ENCODE measurements at regions not wholly inside any gene's neighbourhood (a gene's known extent, or its start where the extent isn't known, plus 50 kb on each side); places are given as distances from the start of the nearest gene placed in this dataset.
"Not testable (repeated sequence)": the region's sequence is repeated elsewhere in the genome, so short reads cannot be mapped to it uniquely, and the experiment has no call there.

DNA sequence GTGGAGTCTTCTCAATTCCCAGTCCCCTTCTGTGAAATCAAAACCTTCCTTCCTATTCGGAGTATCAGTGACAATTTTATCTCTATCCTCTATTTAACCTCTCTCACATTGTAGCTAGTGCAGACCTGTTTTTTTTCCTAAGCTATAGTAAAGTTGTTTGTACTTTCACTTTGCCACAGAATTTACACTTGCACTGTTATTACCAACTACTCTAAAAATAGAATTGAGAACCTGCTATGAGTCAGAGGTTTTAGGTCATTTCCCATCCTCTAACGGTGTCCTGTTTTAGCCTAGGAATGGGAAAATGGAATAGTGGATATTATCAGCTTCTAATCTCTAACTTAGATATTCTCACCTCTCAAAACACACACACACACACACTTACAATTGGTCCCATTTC, 862.7 kb downstream of the NCAM2 start:
- no peak for DNase-seq

DNA sequence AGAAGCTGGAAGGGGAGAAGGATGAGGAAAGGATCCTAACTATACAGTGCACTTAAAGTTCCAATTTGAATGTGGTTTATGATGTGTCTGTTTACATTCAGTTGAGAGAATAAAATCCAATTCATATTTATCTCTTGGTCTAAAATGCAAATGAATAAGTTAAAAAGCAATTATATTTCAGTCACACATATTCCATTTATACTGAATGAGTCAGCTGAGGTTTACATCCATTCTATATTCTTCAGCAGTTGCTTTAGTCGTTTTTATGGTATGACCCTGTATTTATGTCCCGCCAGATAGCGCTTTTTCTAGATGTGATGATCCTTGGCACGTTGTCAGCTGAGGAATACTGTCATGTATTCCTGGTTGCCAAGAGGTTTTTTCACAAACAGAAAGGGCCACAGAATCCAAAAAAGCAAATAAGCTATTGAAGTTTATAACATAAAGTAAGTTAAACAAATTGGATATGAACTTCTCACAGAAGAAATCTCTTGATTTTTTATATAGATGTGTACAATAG, 866.2 kb downstream of the NCAM2 start:
- DNase-seq: no peak

DNA sequence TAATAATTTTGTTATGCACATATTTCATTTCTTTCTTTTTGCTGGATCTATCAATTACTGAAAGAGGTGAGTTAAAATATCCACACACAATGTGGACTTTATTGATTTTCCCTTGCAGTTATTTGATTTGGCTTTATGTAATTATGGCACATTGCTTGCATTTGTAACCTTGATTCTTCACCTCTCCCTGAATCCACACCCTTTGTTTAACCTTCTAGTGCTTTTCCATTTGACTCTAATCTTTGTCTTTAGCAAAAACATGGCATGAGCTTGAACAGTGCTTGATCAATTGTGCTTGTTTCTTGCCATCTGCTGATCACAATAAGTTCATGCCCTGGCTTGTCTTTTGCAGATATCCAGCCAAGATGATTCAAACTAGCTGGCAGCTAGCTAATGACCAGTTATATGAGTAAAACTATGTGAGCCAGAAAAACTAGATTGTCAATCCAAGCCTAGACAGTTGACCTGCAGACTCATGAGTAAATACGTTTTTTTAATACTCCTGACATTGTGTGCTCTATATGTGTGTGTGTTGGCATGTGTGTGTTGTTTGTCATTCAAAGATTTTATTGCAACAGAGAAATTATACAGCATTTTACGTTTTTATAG, 899.2 kb downstream of the NCAM2 start:
- no peak for DNase-seq

DNA sequence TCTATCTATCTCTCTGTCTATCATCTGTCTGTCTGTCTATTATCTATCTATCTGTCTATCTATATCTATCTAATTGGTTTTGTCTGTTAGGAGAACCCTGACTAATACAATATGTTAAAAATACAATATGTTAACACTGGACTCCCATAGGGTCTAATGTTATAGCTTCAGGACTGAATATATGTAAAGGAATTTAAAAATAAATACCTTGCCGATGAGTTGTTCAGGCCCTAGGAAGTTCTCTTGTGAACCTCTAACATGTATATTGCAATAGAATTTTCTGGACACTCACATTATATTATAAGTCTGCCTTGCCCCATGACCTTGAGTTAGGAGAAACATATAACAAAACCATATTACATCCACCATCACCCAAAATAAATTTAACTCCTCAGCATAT, 900.6 kb downstream of the NCAM2 start:
- no peak for DNase-seq

DNA sequence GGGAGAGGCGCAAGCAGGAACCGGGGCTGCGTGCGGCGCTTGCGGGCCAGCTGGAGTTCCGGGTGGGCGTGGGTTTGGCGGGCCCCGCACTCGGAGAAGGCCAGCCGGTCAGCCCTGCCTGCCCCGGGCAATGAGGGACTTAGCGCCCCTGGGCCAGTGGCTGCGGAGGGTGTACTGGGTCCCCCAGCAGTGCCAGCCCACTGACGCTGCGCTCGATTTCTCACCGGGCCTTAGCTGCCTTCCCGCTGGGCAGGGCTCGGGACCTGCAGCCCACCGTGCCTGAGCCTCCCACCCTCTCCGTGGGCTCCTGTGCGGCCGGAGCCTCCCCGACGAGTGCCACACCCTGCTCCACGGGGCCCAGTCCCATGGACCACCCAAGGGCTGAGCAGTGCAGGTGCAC, 904.2 kb downstream of the NCAM2 start:
- not testable (repeated sequence) for DNase-seq

DNA sequence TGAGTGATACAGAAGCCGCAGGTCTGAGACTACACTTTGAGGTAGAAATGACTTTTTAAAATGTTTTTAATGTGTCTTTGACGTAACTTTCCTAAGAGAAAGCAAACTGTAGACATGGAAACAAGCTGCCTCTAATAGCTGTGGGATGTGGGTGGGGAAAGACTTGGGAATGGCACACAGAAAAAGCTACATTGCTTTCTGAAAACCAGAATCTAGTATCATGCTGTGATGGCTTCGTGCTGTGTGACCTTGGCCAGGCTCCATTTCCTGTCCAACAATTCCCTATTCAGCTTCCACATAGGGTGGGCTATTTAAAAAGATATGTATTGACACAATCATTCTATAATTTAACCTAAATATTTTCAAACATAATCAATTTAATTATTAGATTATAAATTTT, 909.1 kb downstream of the NCAM2 start:
- DNase-seq: no peak

DNA sequence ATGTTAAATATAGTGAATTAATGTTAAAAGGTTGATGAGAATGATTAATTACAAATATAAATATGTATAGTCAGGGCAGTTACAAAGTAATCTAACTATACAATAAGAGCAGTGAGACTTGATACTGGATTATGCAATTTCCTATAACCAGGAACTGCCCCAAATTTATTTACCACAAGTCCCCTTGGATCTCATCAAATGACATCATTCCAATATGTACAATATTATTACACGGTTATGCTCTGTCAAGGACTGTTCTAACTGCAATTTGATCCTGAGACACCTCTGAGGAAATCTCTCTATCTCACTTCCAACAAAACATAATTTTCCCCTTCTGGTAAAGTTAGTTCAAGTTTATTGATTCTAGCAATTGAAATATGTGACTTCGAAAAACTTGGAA, 917.6 kb downstream of the NCAM2 start:
- DNase-seq: no peak

DNA sequence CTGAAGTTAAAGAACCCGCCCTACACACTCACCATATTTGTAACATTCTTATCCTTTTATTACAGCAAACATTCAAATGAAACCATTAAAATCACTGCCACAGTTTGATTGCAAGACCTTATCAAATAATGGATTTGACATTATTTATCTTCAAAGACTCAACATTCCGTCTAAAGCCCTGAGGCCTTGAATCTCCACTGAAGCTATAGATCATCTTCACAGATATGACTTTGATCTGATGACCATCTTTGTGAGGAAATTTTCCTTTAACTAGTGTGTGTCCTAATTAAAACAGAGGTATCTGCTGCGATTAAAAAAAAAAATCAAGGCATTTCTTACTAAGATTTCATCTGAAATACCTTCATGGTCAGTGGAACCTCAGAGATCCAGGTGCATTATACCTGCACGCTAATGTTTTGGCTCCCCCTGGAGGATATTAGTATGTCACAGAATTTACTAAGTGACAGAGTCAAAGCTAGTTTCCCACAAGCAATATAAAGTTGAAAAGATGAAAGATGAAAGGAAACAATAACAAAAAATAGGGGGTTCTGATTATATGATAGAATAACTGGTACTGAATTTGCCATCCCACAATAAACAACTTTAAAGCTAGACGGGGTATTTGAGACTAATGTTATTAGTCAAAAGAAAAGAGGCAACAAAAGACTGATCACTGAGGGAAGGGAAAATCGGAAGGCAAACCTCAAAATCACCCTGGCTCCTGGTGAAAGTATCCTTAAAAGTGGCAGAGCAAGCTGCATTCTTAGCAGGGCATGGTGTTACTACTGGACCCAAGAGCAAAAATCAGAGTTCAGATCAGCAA, 923.4 kb downstream of the NCAM2 start:
- no peak for DNase-seq

DNA sequence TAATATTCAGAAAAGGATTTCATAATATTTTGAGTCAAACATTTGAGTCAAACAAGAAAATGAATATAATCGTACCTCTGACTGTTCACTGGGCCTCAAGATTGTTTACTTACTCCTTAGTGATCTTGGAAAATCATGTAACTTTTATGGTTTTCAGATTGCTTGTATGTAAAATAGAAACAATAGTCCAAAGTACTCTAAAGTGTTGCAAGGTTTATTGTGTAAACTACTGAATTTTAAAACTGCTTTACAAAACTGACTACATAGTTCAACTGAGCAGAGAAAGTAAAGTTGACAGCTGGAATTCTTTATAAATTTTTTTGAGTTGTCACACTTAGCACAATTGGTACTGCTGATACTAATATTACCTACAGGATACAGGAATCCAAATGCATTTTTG, 931.0 kb downstream of the NCAM2 start:
- DNase-seq: no peak

DNA sequence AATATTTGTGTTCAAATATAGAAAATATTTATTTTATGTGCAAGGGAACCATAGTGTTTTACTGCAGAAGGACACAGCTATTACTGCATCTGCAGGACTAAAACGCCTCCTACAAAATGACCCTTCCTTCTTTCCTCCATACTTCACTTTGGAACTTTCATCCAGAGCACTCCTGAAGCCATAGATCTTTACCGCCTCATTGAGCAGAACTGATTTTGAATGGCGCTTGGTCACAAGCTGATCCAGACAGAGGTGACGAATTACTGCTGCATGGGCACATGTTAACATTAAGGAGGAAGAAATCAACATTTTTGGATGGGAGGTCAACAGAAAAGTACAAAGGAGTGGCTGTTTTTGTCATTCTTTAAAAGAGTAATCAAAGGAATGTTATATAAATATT, 931.6 kb downstream of the NCAM2 start:
- DNase-seq: no peak

DNA sequence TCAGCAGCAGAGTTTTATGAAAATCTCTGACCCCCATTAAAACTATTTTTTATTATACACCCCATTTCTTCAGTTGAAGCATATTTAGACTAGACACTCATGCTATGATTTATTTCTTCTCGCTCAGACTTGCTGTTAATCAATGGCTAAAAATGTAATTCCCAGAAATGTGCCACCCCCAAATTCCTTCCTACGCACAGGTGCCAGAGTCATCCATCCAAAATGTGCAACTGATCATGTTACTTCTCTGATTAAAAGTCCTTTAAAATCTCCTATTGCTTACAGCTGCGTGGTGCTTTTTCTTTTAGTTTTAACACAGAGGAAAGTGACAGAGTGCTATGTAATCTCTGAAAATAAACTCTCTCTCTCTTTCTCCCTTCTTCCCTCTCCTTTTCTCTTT, 954.4 kb downstream of the NCAM2 start:
- DNase-seq: no peak

DNA sequence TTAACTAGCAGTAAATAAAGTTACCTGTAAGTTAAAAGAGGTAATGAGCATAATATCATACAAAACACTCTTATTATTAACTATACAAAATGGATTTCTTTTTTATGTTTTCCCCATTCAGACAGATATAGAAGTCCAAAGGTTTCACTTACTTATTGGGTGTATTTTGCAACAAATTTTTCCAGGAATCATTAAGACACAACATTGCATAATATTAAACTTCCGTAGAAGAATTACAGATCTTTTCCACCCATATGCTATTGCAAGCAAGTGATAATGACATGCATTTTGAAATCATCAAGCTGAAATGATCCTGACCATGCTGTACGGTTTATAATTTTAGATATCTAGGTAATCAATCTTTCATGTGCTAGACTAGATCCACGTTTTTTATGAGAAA, 957.0 kb downstream of the NCAM2 start:
- no peak for DNase-seq

DNA sequence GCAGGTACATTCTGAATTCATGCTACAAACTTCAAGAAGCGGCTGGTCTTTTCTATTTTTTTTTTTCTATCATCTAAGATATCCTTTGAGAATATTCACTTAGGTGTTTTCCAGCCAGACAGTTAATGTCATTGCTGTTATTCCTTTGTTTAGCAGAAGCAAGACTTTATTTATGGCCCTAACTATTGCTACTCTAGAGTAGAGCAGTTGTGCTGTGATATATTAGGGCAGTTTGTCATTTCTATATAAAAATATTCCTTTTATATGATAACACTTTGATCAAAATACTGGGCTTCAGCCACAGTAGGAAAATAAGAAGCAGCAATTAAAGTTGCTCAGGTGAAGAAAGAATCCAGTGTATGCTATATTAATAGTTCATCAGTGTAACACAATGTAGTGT, 959.3 kb downstream of the NCAM2 start:
- DNase-seq: no peak

DNA sequence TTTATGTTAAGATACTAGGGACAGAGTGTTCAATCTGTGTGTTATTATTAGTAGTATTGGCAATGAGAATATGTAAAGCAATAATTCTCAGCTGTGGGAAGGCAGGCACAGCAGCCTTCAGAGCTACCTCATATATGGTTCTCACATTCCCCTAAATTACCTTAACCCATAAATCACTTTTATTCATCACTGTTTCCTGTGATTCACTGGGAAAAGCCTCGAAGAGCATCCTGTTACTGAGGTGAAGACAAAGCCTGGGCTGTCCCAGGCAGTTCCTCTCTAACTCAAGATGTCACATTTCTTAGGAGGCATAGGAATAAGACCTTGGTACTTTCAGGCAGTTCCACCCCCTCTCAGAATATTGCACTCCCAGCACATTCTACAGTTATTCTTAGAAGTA, 965.7 kb downstream of the NCAM2 start:
- no peak for DNase-seq

DNA sequence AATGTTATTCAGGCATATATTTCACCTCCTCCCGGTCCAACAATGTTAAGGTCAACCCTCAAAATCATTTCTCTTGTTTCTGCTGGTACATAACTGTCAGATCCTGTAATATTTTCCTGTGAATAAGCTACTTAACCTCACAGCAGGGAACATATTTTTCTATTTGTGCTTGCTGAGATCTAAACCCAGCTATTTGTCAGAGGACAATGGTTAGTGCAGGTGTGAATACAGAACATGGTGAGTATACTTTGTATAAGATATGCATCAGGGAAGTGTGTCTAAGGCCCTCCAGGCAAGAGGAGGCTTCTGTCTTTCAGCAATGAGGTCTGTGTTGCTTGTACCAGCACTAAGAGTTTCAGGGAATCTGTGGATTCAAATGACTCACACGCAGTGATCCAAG, 970.6 kb downstream of the NCAM2 start:
- no peak for DNase-seq

DNA sequence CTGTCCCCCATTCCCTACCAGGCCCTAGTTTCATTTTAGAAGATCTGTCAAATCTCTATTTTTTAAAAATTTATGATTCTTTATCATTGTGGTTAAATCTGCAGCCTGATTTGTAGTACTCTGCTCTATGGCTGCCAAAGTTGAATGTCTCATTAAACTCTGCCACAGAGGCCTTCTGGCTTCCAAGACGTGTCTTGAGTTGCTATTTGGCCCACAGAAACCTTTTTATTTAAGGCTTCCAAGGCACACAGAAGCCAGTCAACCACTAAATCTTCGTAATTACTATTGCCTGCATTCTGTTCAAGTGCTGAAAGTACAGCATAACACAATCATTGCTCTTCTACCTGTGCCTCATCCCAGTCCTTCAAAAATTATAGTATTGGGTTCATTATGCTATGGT, 971.0 kb downstream of the NCAM2 start:
- no peak for DNase-seq

DNA sequence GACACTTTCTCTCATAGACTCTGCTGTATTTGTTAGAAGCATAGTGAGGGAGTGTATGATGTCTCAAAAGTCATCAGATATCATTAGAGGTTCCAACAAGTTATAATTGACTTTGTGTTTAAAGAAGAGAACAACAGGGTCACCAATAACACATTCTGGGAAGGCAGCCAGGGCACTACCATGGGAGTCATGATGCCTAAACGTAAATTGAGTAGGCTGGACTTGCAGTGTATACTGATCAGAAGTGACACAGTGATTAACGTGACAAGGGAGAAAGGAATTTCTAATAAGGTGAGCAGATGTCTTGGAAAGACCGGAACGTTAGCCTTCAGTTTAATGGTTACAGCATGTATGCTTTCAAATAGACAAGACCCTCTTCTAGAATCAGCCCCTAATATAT, 973.2 kb downstream of the NCAM2 start:
- DNase-seq: no peak

DNA sequence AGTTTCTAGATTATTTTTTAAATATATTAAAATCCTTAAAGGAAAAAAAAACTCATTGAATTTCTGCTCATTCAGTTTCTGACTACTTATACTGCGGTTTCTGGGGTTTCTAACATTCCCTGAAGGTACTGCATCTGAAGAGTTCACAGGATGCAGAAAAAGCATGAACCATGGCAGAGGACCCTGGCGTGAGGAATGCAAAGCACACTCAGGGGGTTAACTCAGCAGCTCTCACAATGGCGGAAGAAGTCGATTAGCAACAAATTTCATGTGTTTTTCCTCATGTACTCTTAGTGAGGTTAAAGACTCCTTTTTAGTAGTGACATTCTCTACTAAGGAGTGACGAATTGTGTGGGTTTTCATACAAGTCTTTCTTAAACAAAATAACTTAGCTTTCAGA, 975.6 kb downstream of the NCAM2 start:
- DNase-seq: no peak

DNA sequence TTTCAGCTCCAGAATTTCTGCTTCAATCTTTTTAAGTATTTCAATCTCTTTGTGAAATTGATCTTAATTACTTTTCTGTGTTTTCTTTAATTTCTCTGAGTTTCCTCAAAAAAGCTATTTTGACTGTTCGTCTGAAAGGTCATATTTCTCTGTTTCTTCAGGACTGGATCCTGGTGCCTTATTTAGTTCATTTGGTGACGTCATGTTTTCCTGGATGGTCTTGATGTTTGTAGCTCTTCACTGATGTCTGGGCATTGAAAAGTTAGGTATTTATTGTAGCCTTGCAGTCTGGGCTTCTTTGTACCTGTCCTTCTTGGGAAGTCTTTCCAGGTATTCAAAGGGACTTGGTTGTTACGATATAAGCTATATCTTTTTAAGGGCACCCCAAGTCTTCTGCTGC, 998.7 kb downstream of the NCAM2 start:
- DNase-seq: no peak

DNA sequence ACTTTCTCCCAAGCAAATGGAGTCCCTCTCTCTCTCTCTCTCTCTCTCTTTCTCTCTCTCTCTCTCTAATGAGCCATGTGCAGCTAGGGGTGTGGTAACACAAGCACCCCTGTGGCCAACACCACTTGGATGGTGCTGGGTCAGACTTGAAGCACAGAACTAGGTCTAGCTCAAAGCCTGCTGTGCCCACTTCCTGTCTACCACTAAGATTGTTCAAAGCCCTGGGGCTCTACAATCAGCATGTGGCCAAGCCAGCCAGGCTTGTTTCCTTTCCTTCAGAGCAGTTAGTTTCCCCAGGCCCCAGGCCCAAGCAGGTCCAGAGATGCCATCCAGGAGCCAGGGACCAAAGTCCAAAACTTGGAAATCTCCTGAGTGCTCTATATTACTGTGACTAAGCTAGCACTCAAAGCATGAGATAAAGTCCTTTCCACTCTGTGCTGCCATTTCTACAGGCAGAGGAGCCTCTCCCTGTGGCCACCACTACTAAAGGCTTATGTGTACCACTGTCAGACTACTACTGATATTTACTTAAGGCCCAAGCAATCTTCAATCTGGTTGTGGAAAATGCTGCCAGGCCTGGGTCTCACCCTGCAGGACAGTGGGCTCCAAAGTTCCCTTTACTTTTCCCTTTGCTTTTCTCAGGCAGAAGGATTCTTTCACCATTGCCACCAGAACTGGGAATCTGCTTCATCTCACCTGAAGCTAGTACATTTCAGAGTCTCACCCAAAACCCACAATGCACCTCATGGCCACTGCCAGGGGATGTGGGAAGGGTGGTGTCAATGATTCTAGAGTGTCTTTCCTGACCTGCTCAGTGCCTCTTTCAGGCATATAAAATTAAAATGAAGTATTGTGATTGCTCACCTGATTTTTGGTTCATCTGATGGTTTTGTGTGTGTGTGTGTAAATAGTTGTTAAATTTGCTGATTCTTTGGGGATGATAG, 999.5 kb downstream of the NCAM2 start:
- no peak for DNase-seq

DNA sequence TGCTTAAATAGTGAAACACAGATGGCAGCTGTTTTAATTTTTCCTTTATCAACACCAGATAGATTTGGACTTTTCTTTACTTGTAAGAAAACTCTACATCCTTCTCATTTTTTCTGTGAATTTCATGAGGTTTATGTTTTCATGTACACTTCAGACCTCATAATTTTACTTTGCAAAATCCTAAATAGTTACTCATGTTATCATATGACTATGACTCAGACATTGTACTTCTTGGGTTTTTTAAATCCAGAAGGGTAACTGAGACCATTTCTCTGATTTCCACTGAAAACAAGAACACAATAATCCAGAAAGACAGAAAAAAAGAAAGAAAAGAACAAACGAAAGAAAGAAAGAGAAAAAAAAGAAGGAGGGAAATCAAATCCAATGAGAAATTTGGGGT, 1021.6 kb downstream of the NCAM2 start:
- DNase-seq: no peak

DNA sequence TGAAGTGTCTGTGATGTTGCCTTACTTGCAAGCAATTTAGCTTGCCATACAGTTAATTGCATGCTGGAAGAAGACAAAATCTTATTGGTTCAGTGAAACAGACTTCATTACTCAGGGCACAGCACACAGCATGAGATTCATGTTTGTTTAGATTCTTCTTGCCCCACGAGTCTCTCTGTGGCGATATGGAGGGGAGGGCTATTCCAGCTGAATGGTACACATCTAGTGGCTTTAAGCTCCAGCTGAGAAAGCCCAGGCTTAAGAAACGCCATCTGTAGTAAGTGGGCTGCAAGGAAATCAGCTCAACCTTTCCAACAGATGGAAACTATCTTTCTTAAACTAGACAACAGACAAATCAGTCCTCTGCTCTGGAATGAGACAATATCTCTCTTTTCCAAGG, 1022.0 kb downstream of the NCAM2 start:
- DNase-seq: no peak

DNA sequence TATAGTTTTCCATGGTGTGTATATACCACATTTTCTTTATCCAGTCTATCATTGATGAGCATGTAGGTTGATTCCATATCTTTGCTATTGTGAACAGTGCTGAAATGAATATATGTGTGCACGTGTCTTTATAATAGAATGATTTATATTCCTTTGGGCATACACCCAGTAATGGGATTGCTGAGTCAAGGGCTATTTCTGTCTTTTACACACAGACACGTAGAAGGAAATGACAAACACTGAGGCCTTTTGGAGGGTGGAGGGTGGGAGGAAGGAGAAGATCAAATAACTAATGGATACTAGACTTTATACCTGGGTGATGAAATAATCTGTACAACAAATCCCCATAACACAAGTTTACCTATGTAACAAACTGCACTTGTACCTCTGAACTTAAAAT, 1025.7 kb downstream of the NCAM2 start:
- DNase-seq: not testable (repeated sequence)

DNA sequence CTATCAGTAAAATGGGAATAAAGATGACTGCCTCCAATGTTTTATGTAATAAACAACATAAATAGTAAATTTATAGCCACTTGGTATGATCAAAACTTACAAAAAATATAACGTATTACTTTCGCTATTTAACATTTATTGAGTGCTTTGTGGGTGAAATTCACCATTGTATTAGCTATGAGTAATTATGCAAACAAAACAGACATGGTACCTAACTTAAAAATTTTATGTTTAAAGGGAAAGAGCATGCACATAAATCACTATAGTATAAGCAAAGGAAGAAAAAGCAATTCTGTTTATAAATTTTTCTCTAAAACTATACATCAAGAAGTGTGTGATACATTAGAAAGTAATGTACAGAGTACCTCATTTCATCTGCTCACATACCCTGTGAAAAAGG, 1046.2 kb downstream of the NCAM2 start:
- DNase-seq: no peak
